NCI-H146 treated with DMSO at 0.1 percent for 48 hours (cell line): ENCODE measurements at regions not wholly inside any gene's neighbourhood (a gene's known extent, or its start where the extent isn't known, plus 50 kb on each side); places are given as distances from the start of the nearest gene placed in this dataset.
A peak's percentile ranks its signal among the peaks of the same experiment; 100 is the strongest.

Experiments used
- DNase-seq: peaks from one replicate; lab custom pipeline; 2025; ENCODE audit not compliant: unreplicated experiment; lab: John Stamatoyannopoulos, UW

DNA sequence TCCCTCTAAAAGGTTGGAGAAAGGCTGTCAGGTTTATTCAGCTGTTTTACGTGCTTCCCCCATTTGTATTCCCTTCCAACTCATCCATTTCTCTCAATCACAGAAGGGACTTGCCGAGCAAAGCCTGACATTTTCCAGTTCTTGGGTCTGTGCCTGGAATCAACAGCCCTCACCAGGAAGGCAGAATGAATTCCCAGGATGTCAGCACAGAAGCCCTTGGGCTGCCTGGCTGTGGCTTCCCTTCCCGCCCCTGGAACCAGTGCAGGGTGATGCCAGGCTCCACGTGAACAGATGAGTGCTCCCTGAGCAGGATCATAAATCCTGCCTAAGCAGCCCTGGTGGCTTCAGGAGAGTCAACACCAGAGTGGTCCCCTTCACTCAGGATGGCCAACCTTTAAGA, 86.1 kb upstream of the CD83 start:
- no peak for DNase-seq

GRCh38 chr6:14035071-14035847, 82.3 kb upstream of the CD83 start:
- no peak for DNase-seq

GRCh38 chr6:14035874-14036273, 81.7 kb upstream of the CD83 start:
- no peak for DNase-seq

DNA sequence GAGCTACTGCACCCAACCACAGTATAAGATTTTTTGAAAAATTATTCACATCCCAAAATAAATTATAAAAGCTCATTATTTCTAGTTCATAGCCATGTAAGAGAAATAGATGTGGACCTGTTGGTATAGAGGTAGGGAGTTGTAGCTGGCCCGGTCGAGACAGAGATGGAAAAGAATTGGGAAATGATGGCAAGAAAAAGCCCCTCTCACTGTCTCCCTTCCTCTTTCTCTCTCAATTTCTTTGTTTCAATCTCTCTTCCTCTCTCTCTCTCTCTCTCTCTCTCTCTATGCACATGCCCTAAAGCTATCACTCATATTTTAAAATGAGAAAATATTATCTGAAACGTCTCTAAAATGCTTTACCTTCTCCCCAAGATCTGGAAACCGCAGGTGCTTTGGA, 80.7 kb upstream of the CD83 start:
- DNase-seq, result no peak

DNA sequence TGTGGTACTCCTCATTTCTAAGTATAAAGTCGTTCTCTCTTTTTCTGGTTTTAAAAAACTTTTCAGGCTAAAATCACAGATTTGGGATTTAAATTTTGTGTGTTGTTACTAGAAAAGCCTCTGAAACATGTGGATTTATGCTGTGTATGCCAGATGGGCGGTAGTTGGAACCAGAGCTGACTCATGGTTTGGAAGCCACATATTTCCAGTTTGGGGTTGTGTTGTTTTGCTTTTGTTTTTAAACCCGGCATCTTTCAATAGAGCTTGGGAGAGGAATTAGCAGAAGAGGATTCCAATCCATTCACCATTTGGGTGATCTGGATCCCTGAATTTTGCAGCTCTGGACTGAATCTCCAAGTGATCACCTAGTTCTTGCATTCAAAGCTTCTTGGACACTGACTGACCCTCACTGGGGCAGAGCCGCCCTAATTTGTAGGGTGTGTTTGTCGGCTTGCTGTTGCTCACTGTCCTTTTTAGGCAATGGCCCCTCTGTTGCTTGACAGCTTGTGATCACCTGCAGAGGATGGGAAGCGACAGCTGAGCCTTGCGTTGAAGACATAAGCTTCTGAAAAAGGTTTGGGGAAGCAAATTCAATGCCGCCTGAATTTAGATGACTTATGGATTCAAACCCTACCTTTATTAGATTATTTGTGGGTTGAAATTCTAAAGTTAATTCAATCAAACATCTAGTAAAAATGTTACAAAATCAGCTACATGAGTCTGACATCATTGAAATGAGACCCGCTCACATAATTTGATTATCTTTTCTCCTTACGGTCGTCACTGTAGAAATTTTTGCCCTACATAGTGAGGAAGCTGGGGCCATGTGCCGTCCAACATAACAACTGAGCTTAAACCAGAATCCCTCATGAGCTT, 79.9 kb upstream of the CD83 start:
- DNase-seq, result no peak

GRCh38 chr6:14038467-14039437, 78.8 kb upstream of the CD83 start:
- peak; percentile 82 for DNase-seq

- DNase-seq, result peak; percentile 34
Measured at GRCh38 chr6:14040042-14040441, 77.5 kb upstream of the CD83 start.

DNA sequence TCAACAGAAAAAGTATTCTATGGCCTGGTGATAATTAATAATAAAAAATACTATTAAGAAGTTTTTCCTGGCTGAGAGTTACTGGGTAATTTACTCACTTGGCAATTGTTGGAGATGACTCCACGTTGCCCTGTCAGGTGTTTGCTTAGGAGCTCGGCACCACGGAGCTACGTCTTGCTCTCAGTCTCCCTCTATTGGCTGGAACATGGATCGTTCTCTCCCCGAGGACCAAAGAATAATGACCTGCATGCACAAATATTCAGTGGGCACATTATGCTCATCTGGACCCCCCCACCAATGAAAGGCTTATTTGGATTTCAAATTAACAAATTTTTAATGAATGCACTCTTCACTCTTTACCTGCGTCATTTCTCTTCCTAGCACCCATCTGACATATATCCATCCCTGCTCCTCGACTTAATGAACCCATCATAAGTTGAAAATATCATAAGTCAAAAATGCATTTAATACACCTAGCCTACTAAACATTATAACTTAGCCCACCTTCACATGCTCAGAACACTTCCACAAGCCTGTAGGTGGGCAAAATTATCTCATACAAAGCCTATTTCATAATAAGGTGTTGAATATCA, 71.0 kb upstream of the CD83 start:
- peak; percentile 70 for DNase-seq

GRCh38 chr6:14047151-14047740, 70.3 kb upstream of the CD83 start:
- DNase-seq, result no peak

- no peak for DNase-seq
Measured at GRCh38 chr6:14048837-14049236, 68.7 kb upstream of the CD83 start.

DNA sequence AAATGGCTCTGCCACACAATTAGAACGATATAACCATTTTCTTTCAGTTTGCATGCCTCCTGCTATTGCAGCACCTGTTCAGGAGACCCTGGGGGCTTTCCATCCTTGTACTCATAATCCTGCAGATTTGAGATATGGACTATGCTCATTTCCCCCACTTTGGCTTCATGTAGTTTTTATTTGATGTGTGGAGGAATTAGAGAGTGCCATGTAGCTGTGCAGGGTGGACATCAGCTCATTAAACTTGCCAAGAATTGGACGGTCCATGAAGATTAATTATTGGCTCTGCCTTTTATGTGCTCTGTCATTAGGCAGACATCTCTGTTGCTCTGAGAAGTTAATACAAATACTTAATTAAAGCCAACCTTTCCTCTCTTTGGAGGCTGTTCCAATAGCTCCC, 66.2 kb upstream of the CD83 start:
- DNase-seq, result peak; percentile 61

DNA sequence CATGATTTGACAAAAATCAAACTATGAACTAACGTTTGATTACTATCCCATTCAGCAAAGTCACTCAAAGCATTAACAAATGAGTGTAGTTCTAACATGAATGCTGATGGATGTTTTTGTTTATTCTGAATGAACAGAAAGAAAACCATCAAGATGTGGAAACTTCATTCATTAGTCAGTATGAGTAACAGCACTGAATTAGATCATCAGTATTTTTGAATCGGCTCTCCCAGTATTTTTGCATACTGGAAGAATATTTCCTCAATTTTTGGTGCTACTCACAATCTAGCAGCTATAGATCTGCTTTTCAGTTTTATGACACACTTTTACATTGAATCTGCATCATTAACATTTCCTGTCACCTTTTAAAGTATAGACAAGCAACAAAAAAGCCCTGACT, 63.8 kb upstream of the CD83 start:
- no peak for DNase-seq

DNA sequence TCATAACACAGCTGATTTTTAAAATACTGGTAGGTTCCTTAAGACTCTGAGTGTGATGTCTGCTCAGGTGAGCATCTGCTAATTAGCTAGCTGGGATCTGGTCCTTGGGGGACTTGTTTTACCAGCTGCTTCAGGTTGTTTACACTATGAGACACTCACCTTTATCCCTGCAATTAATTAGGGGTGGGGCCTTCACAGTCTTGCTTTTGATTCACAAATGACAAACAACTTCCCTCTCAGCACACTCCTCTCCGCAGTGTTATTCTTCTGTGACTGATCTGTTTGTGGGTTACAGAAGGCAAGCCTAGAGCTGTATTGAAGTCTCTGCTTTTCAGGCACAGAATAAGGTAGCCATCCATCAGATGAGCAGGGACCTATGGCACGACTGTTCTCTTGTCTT, 62.0 kb upstream of the CD83 start:
- peak; percentile 97 for DNase-seq

GRCh38 chr6:14058029-14058695, 59.4 kb upstream of the CD83 start:
- no peak for DNase-seq

GRCh38 chr6:14058735-14059134, 58.8 kb upstream of the CD83 start:
- DNase-seq, result no peak

GRCh38 chr6:14059791-14060436, 57.7 kb upstream of the CD83 start:
- DNase-seq, result no peak

- DNase-seq, result no peak
Measured at GRCh38 chr6:14060971-14061370, 56.6 kb upstream of the CD83 start.

- no peak for DNase-seq
Measured at GRCh38 chr6:14061643-14062042, 55.9 kb upstream of the CD83 start.

- DNase-seq, result no peak
Measured at GRCh38 chr6:14062345-14063029, 55.1 kb upstream of the CD83 start.
